Fibroblast of lung (primary cell): ENCODE measurements at regions not wholly inside any gene's neighbourhood (a gene's known extent, or its start where the extent isn't known, plus 50 kb on each side); places are given as distances from the start of the nearest gene placed in this dataset.

Experiments
- DNase-seq, 2 donors: peaks; one replicate each; pipeline versions ENCODE4 v3.0.0 to v3.0.0-alpha.2; 2010; ENCODE audit warnings: low read depth in 2 of 2
- H2AFZ ChIP-seq: 2 replicates; pipeline ENCODE4 v1.5.1; 2012; ENCODE audit warnings: low read length, control low read depth, inconsistent platforms
- H3K27ac ChIP-seq: 2 replicates; pipeline ENCODE4 v1.5.1; 2011; ENCODE audit warnings: low read length, control low read depth; ENCODE audit not compliant: insufficient read depth
- H3K27me3 ChIP-seq: 2 replicates; pipeline ENCODE4 v1.5.1; 2011; ENCODE audit warnings: mild to moderate bottlenecking, low read length; ENCODE audit not compliant: control insufficient read depth, insufficient read depth
- H3K36me3 ChIP-seq: 2 replicates; pipeline ENCODE4 v1.5.1; 2011; ENCODE audit warnings: low read length; ENCODE audit not compliant: control insufficient read depth, insufficient read depth
- H3K4me1 ChIP-seq: 2 replicates; pipeline ENCODE4 v1.5.1; 2011; ENCODE audit warnings: low read length; ENCODE audit not compliant: control insufficient read depth, insufficient read depth; ENCODE audit errors: extremely low read depth
- H3K4me2 ChIP-seq: 2 replicates; pipeline ENCODE4 v1.5.1; 2011; ENCODE audit warnings: low read length, control low read depth; ENCODE audit not compliant: insufficient read depth; ENCODE audit errors: extremely low read depth
- H3K4me3 ChIP-seq, 4 experiments: fragments of 200-600 bp in 1 of 4; sonication (generic) in 1 of 4; replicated peaks in 1 of 4; 2 replicates each; pipeline ENCODE4 v1.5.1; 2011 to 2016; ENCODE audit warnings: low read length in 4 of 4, low read depth in 3 of 4, mild to moderate bottlenecking in 3 of 4, control low read depth in 2 of 4, inconsistent platforms in 1 of 4, mixed read lengths in 1 of 4; ENCODE audit not compliant: insufficient read depth in 1 of 4; ENCODE audit errors: control extremely low read depth in 1 of 4
- H3K79me2 ChIP-seq: 2 replicates; pipeline ENCODE4 v1.5.1; 2012; ENCODE audit warnings: mild to moderate bottlenecking, low read length, inconsistent platforms; ENCODE audit not compliant: control insufficient read depth, insufficient read depth
- H3K9ac ChIP-seq: 2 replicates; pipeline ENCODE4 v1.5.1; 2011; ENCODE audit warnings: mild to moderate bottlenecking, low read length, control low read depth; ENCODE audit not compliant: insufficient read depth
- H3K9me3 ChIP-seq: 2 replicates; pipeline ENCODE4 v1.5.1; 2012; ENCODE audit warnings: low read depth, low read length; ENCODE audit not compliant: control insufficient read depth, insufficient read depth
- H4K20me1 ChIP-seq: 2 replicates; pipeline ENCODE4 v1.5.1; 2011; ENCODE audit warnings: low read length; ENCODE audit not compliant: control insufficient read depth, insufficient read depth; ENCODE audit errors: extremely low read depth
- EZH2 ChIP-seq: IDR thresholded peaks from 2 replicates; pipeline ENCODE4 v1.5.1; 2012; ENCODE audit warnings: low read length, control low read depth, mild to moderate bottlenecking; ENCODE audit errors: missing control alignments
- TF ChIP-seq, protein P1 (sequence below), 2 donors: IDR thresholded peaks in 1 of 2; conservative IDR thresholded peaks in 1 of 2; 1 replicate in 1 of 2; 2 replicates in 1 of 2; pipeline ENCODE4 v1.5.1; 2011 to 2012; ENCODE audit warnings: low read length in 2 of 2, control low read depth in 1 of 2, inconsistent platforms in 1 of 2, low read depth in 1 of 2, mild to moderate bottlenecking in 1 of 2

DNA sequence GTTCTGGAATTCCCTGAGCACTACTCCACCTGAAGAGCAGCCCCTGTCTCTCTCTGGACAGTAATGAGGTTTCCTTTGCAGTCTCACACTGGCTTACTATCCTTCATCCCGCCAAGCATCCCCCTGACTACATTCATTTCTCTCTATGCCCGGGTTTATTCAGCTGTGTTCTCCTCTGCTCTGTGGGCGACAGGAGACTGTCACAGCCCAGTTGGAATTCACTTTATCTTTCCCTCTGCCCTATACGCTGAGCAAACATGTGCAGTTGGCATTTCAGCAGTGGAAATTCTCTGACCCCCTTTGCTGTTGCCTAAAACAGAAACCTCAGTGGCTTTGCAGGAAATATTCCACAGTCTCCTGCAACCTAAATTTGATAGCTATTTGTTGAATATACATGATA, 83.5 kb upstream of the MAX start:
- H3K4me2 ChIP-seq = no peak overlapping the region
- TF ChIP-seq EZH2 = no peak
- TF ChIP-seq, protein P1, sequence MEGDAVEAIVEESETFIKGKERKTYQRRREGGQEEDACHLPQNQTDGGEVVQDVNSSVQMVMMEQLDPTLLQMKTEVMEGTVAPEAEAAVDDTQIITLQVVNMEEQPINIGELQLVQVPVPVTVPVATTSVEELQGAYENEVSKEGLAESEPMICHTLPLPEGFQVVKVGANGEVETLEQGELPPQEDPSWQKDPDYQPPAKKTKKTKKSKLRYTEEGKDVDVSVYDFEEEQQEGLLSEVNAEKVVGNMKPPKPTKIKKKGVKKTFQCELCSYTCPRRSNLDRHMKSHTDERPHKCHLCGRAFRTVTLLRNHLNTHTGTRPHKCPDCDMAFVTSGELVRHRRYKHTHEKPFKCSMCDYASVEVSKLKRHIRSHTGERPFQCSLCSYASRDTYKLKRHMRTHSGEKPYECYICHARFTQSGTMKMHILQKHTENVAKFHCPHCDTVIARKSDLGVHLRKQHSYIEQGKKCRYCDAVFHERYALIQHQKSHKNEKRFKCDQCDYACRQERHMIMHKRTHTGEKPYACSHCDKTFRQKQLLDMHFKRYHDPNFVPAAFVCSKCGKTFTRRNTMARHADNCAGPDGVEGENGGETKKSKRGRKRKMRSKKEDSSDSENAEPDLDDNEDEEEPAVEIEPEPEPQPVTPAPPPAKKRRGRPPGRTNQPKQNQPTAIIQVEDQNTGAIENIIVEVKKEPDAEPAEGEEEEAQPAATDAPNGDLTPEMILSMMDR (conservative IDR thresholded peaks at IDR 0.05 in 1 of 2, IDR thresholded peaks at IDR 0.05 in 1 of 2; ENCODE audit: low read depth in 1 of 2, low read length in 2 of 2) = no peak
- H3K27me3 ChIP-seq = no peaks in the 10 kb centered on the region
- no peak overlapping the region for H3K4me3 ChIP-seq
- H4K20me1 ChIP-seq = no peaks in the 10 kb centered on the region
- no peak overlapping the region for H2AFZ ChIP-seq
- no peaks in the 10 kb centered on the region for H3K36me3 ChIP-seq
- no peak overlapping the region for H3K27ac ChIP-seq
- no peak for DNase-seq
- no peaks in the 10 kb centered on the region for H3K9me3 ChIP-seq
- H3K4me1 ChIP-seq = no peaks in the 10 kb centered on the region
- H3K9ac ChIP-seq = no peak overlapping the region
- H3K79me2 ChIP-seq = no peaks in the 10 kb centered on the region

DNA sequence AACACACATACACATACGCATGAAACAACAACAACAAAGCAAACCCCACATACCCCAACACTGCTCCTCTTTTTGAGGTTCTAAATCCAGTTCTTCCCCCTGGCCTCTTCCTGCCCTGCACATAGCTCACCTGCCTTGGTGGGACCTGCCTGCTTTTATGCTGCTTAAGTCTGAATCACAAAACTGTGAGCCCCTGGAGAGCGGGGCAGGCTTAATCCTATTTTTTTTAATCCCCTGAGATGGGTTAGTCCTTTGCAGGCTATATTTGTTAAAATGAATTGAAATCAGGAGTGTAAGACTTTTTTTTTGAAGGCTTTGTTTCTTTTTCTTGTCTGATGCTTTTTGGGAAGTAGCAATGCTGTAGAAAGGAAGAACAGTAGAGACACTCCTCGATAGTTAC, 84.6 kb upstream of the MAX start:
- Histone ChIP-seq H2AFZ (no peak overlapping the region), H3K27me3 (no peaks in the 10 kb centered on the region), H3K36me3 (no peaks in the 10 kb centered on the region), H4K20me1 (no peaks in the 10 kb centered on the region), H3K79me2 (no peaks in the 10 kb centered on the region), H3K9ac (no peak overlapping the region), H3K4me3 (no peak overlapping the region), H3K27ac (no peak overlapping the region), H3K4me2 (no peak overlapping the region), H3K4me1 (no peaks in the 10 kb centered on the region), H3K9me3 (no peaks in the 10 kb centered on the region)
- no peak for DNase-seq
- no peak for TF ChIP-seq EZH2
- TF ChIP-seq, protein P1 (conservative IDR thresholded peaks at IDR 0.05 in 1 of 2, IDR thresholded peaks at IDR 0.05 in 1 of 2; ENCODE audit: low read depth in 1 of 2, low read length in 2 of 2) = no peak

DNA sequence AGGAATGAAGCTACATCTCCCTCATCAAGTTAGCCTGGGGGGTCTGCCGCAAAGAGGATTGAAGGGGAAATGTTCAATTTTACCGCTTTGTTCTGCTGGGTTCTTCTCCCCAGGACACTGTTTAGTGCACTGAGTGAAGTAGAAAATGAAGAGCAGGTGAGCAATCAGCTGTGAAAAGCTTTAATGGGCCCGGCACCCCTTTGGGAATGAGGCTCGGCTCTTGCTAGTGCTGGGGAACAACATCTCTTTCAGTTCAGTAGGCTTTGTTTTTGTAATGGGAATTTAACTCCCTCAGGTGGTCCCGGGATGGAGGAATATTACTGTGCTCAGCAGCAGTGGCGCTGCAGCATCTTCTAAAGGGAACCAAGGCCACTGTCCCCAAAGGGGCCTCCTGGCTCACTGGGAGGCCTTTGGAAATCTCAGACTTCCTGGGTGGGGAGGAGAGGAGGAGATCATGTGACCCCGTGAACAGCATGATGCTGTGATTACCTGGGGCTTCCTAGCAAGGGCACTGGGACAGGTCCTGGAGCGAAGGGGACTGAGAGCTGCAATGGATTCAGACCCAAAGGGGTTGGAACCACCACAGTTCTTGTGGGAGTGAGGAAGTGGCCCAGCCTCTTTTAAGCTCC, 85.2 kb upstream of the MAX start:
- TF ChIP-seq, protein P1 (conservative IDR thresholded peaks at IDR 0.05 in 1 of 2, IDR thresholded peaks at IDR 0.05 in 1 of 2; ENCODE audit: low read depth in 1 of 2, low read length in 2 of 2) = no peak
- no peak for TF ChIP-seq EZH2
- Histone ChIP-seq H3K4me2 (no peak overlapping the region), H3K9me3 (no peaks in the 10 kb centered on the region), H3K36me3 (no peaks in the 10 kb centered on the region), H3K9ac (no peak overlapping the region), H3K4me3 (no peak overlapping the region), H3K4me1 (no peaks in the 10 kb centered on the region), H4K20me1 (no peaks in the 10 kb centered on the region), H3K27ac (no peak overlapping the region), H3K79me2 (no peaks in the 10 kb centered on the region), H2AFZ (no peak overlapping the region), H3K27me3 (no peaks in the 10 kb centered on the region)
- DNase-seq = no peak
